GM18505 (cell line): ENCODE measurements at regions not wholly inside any gene's neighbourhood (a gene's known extent, or its start where the extent isn't known, plus 50 kb on each side); places are given as distances from the start of the nearest gene placed in this dataset.

Source experiments
- ATAC-seq: cut with Tn5 transposase; IDR thresholded peaks from one replicate; pipeline ENCODE4 v1.9.1; 2021; ENCODE audit not compliant: unreplicated experiment
- POLR2A ChIP-seq: IDR thresholded peaks from 4 replicates; pipeline ENCODE4 v1.6.1; 2011; ENCODE audit warnings: borderline replicate concordance; ENCODE audit not compliant: insufficient read depth, insufficient read length; ENCODE audit errors: extremely low read depth

- ATAC-seq = no peak
Measured at GRCh38 chr13:30135351-30135750, 172.0 kb downstream of the KATNAL1 start.

GRCh38 chr13:30134578-30134977 lies 172.8 kb downstream of the KATNAL1 start:
- no peak for ATAC-seq
- TF ChIP-seq POLR2A = no peak

More at GRCh38 chr13:30135351-30135750, 172.0 kb downstream of the KATNAL1 start:
- TF ChIP-seq POLR2A = no peak

- ATAC-seq = no peak
- TF ChIP-seq POLR2A = no peak
Measured at GRCh38 chr13:30133996-30134395, 173.4 kb downstream of the KATNAL1 start.

GRCh38 chr13:30133554-30133912 lies 173.8 kb downstream of the KATNAL1 start:
- TF ChIP-seq POLR2A = no peak

GRCh38 chr13:30132623-30133553 lies 174.5 kb downstream of the KATNAL1 start:
- ATAC-seq = peak; percentile 84

More at GRCh38 chr13:30133554-30133912, 173.8 kb downstream of the KATNAL1 start:
- no peak for ATAC-seq

GRCh38 chr13:30129411-30129810 lies 177.9 kb downstream of the KATNAL1 start:
- ATAC-seq = no peak
- TF ChIP-seq POLR2A = no peak

More at GRCh38 chr13:30132623-30133553, 174.5 kb downstream of the KATNAL1 start:
- no peak for TF ChIP-seq POLR2A

- ATAC-seq = no peak
- no peak for TF ChIP-seq POLR2A
Measured at GRCh38 chr13:30128591-30128990, 178.8 kb downstream of the KATNAL1 start.

GRCh38 chr13:30128095-30128494 lies 179.3 kb downstream of the KATNAL1 start:
- no peak for ATAC-seq
- no peak for TF ChIP-seq POLR2A

- no peak for ATAC-seq
- no peak for TF ChIP-seq POLR2A
Measured at GRCh38 chr13:30126903-30127428, 180.4 kb downstream of the KATNAL1 start.

GRCh38 chr13:30125422-30126073 lies 181.8 kb downstream of the KATNAL1 start:
- no peak for ATAC-seq
- TF ChIP-seq POLR2A = no peak

GRCh38 chr13:30124131-30124768 lies 183.1 kb downstream of the KATNAL1 start:
- TF ChIP-seq POLR2A = no peak

GRCh38 chr13:30123575-30123974 lies 183.8 kb downstream of the KATNAL1 start:
- ATAC-seq = no peak
- TF ChIP-seq POLR2A = no peak

More at GRCh38 chr13:30124131-30124768, 183.1 kb downstream of the KATNAL1 start:
- ATAC-seq = no peak

- ATAC-seq = no peak
- TF ChIP-seq POLR2A = no peak
Measured at GRCh38 chr13:30121666-30122065, 185.7 kb downstream of the KATNAL1 start.
